Tibial nerve (tissue), 4 donors: ENCODE measurements at regions not wholly inside any gene's neighbourhood (a gene's known extent, or its start where the extent isn't known, plus 50 kb on each side); places are given as distances from the start of the nearest gene placed in this dataset.

ENCODE experiments used
- DNase-seq, 2 donors: peaks; one replicate each; pipeline ENCODE4 v3.0.0-alpha.2; 2019; ENCODE audit warnings: low spot score in 2 of 2
- H3K27ac ChIP-seq, 4 donors: fragments of 200-600 bp; sonication (generic) in 3 of 4; one replicate each; pipeline ENCODE4 v1.5.1; 2017 to 2019; ENCODE audit warnings: mild to moderate bottlenecking in 1 of 4
- H3K27me3 ChIP-seq, 2 donors: fragments of 200-600 bp; sonication (generic) in 1 of 2; one replicate each; pipeline versions ENCODE4 v1.5.1 to v1.6.0; 2017 to 2019
- H3K36me3 ChIP-seq, 3 donors: fragments of 200-600 bp; sonication (generic); one replicate each; pipeline ENCODE4 v1.5.1; 2018 to 2019
- H3K4me1 ChIP-seq, 4 donors: fragments of 200-600 bp; sonication (generic) in 3 of 4; one replicate each; pipeline ENCODE4 v1.5.1; 2017 to 2019
- H3K4me3 ChIP-seq, 4 donors: fragments of 200-600 bp; sonication (generic) in 3 of 4; one replicate each; pipeline ENCODE4 v1.5.1; 2017 to 2019; ENCODE audit warnings: mild to moderate bottlenecking in 1 of 4, moderate library complexity in 1 of 4
- H3K9me3 ChIP-seq, 4 donors: fragments of 200-600 bp; sonication (generic) in 3 of 4; one replicate each; pipeline ENCODE4 v1.5.1; 2017 to 2019
- CTCF ChIP-seq, 5 experiments: fragments of 200-600 bp in 3 of 5; fragments of 450-650 bp in 2 of 5; sonication (generic) in 3 of 5; IDR thresholded peaks; one replicate each; pipeline ENCODE4 v1.5.1; 2016 to 2019; ENCODE audit warnings: antibody characterized with exemption in 5 of 5, mild to moderate bottlenecking in 3 of 5, moderate library complexity in 2 of 5
- EP300 ChIP-seq, 2 donors: sonication (generic); formaldehyde crosslinking; IDR thresholded peaks; one replicate each; pipeline ENCODE4 v1.6.1; 2017; ENCODE audit warnings: antibody characterized with exemption in 2 of 2, mild to moderate bottlenecking in 1 of 2
- POLR2A ChIP-seq, 2 donors: fragments of 450-650 bp; IDR thresholded peaks; one replicate each; pipeline ENCODE4 v1.6.1; 2017; ENCODE audit warnings: antibody characterized with exemption in 2 of 2, mild to moderate bottlenecking in 2 of 2, moderate library complexity in 2 of 2
- WGBS, 2 donors: methylation state at CpG; one replicate each; pipeline ENCODE4 v1.1.5; 2018; 5-methylcytosine and 5-hydroxymethylcytosine counted together

- no peak for DNase-seq
- Histone ChIP-seq H3K36me3 (no peaks in the 10 kb centered on the region), H3K4me1 (peaks cover 0 to 8% (median 0%) of the 10 kb centered on the region in 4 donors), H3K27ac (peak overlapping the region in 2 of 4 donors; percentile 56 to 64), H3K4me3 (no peak overlapping the region), H3K9me3 (no peaks in the 10 kb centered on the region), H3K27me3 (no peaks in the 10 kb centered on the region)
- 51 to 55% methylated on average over 4 of the region's 4 CpGs for WGBS, 2 donors
- TF ChIP-seq CTCF (IDR thresholded peaks at IDR 0.05) (no peak), POLR2A (IDR thresholded peaks at IDR 0.05) (no peak), EP300 (IDR thresholded peaks at IDR 0.05) (no peak)
These were observed 838.6 kb downstream of the LTN1 start for GRCh38 chr21:28154121-28154520.

- Histone ChIP-seq H3K27me3 (no peaks in the 10 kb centered on the region), H3K9me3 (no peaks in the 10 kb centered on the region), H3K4me1 (peaks cover 0 to 8% (median 0%) of the 10 kb centered on the region in 4 donors), H3K27ac (no peak overlapping the region), H3K4me3 (no peak overlapping the region), H3K36me3 (no peaks in the 10 kb centered on the region)
- WGBS, 2 donors, result 86 to 89% methylated on average over 1 of the region's 1 CpG
- TF ChIP-seq EP300 (IDR thresholded peaks at IDR 0.05), result no peak
- TF ChIP-seq POLR2A (IDR thresholded peaks at IDR 0.05), result no peak
- TF ChIP-seq CTCF (IDR thresholded peaks at IDR 0.05), result no peak
- no peak for DNase-seq
These were observed 839.9 kb downstream of the LTN1 start for GRCh38 chr21:28152732-28153131.

GRCh38 chr21:28151758-28152157, 840.9 kb downstream of the LTN1 start:
- H3K9me3 ChIP-seq, result no peaks in the 10 kb centered on the region
- WGBS, 2 donors, result 83 to 89% methylated on average over 2 of the region's 2 CpGs
- H3K36me3 ChIP-seq, result no peaks in the 10 kb centered on the region
- TF ChIP-seq CTCF (IDR thresholded peaks at IDR 0.05), result no peak
- TF ChIP-seq EP300 (IDR thresholded peaks at IDR 0.05), result no peak
- TF ChIP-seq POLR2A (IDR thresholded peaks at IDR 0.05), result no peak
- H3K4me3 ChIP-seq, result no peak overlapping the region
- H3K27me3 ChIP-seq, result no peaks in the 10 kb centered on the region
- H3K4me1 ChIP-seq, result peaks cover 0 to 8% (median 0%) of the 10 kb centered on the region in 4 donors
- no peak for DNase-seq
- no peak overlapping the region for H3K27ac ChIP-seq

DNA sequence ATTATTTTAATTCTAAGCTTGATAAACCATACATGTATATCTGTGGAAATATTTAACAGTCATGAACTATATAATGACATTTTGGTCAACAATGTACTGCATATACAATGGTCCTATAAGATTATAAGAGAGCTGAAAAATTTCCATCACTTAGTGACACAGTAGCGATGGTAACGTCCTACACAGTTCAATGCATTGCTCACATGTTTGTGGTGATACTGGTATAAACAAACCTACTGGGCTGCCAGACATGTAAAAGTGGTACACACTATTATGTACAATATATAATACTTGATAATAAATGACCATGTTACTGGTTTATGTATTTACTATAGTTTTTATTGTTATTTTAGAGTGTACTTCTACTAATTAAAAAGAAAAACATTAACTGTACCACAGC, 841.9 kb downstream of the LTN1 start:
- H3K27me3 ChIP-seq, result no peaks in the 10 kb centered on the region
- H3K9me3 ChIP-seq, result no peaks in the 10 kb centered on the region
- no peak for TF ChIP-seq CTCF (IDR thresholded peaks at IDR 0.05)
- TF ChIP-seq EP300 (IDR thresholded peaks at IDR 0.05), result no peak
- TF ChIP-seq POLR2A (IDR thresholded peaks at IDR 0.05), result no peak
- no peak overlapping the region for H3K27ac ChIP-seq
- peaks cover 0 to 3% (median 0%) of the 10 kb centered on the region in 4 donors for H3K4me1 ChIP-seq
- no peak for DNase-seq
- WGBS, 2 donors, result 82 to 87% methylated on average over 2 of the region's 2 CpGs
- H3K4me3 ChIP-seq, result no peak overlapping the region
- no peaks in the 10 kb centered on the region for H3K36me3 ChIP-seq

DNA sequence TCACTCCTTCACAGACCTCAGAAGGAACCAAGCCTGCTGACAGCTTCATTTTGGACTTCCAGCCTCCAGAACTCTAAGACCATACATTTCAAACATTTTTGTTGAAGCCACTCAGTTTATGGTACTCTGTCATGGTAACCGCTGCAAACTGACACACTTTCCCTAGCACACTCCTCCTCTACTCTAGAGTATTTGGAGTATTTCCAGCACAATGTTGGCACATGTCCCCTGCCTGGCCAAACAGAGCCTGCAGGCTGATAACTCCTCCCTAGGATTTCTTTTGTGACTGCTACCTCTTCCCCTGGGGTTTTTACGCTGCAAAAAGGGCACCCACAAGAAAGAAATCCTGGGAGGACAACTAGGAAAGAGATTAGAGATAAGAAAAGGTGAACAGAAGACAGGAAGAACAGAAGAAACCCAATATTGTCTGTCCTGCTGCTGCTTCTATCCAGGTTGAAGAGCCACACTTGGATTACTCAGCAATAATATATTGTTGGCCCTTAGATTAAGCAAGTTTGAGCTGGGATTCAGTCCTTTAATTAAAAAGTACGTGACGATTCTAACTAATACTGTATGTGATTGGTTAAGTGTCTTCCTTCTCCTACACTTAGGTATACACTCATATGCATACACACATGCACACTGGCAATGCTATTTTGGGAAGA, 844.1 kb downstream of the LTN1 start:
- no peak for TF ChIP-seq POLR2A (IDR thresholded peaks at IDR 0.05)
- TF ChIP-seq EP300 (IDR thresholded peaks at IDR 0.05), result no peak
- TF ChIP-seq CTCF (IDR thresholded peaks at IDR 0.05), result no peak
- H3K4me3 ChIP-seq, result no peak overlapping the region
- H3K9me3 ChIP-seq, result no peaks in the 10 kb centered on the region
- no peak for DNase-seq
- H3K27ac ChIP-seq, result no peak overlapping the region
- WGBS, 2 donors, result 85 to 91% methylated on average over 4 of the region's 4 CpGs
- no peaks in the 10 kb centered on the region for H3K27me3 ChIP-seq
- no peaks in the 10 kb centered on the region for H3K36me3 ChIP-seq
- H3K4me1 ChIP-seq, result no peaks in the 10 kb centered on the region
